ENCODE measurements at regions not wholly inside any gene's neighbourhood (a gene's known extent, or its start where the extent isn't known, plus 50 kb on each side); places are given as distances from the start of the nearest gene placed in this dataset.

DNA sequence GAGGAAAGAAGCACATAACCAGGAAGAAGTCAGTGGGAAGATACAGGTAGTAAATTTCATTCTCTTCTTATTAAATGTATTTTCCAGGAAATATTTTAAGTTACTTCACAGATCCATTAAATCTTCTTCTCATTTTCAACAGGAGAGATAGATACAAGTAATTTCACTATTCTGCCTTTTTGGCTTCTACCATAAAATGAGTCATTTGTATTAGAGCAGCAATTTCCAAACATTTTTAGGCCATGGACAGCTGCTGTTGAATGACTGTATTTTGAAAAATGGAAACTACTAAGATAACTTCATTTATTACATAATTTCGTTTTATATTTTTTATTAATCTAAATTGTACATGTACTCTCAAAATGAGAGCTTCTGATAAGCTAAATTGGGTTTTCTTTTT is 809.6 kb upstream of the API5 start:
- Histone ChIP-seq H3K27me3 (ENCODE audit: control insufficient read depth, insufficient read depth, low read length) (no peaks in the 10 kb centered on the region), H3K9ac (ENCODE audit: low read length) (no peak overlapping the region), H3K4me1 (ENCODE audit: control insufficient read depth, low read depth, low read length) (no peaks in the 10 kb centered on the region), H3K36me3 (ENCODE audit: control insufficient read depth, low read depth, low read length) (no peaks in the 10 kb centered on the region), H3K4me3 (ENCODE audit: low read length) (no peak overlapping the region), H3K27ac (ENCODE audit: low read length) (no peak overlapping the region), H3K9me3 (ENCODE audit: control insufficient read depth, low read depth, low read length) (no peaks in the 10 kb centered on the region)

DNA sequence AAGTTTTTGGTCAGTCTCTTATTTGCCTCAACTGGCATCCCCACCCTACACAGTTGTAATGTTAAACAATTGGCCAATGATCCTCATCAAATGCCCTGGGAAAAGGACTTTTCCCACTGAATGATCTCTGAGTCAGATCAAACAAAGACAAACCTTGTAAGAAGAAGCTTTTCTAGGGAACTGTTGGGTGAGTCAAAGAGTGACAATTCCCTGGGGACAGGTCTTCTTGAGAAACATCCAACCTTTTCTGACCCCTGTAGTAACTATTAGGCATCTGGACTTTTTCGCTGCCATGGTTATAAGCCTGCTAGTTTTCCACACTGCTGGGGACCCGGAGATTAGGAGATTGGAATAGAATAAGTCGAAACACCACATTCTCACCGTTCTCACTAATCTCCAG is 789.8 kb upstream of the API5 start:
- Histone ChIP-seq H3K36me3 (ENCODE audit: control insufficient read depth, low read depth, low read length) (no peaks in the 10 kb centered on the region), H3K9ac (ENCODE audit: low read length) (no peak overlapping the region), H3K27me3 (ENCODE audit: control insufficient read depth, insufficient read depth, low read length) (no peaks in the 10 kb centered on the region), H3K4me3 (ENCODE audit: low read length) (no peak overlapping the region), H3K4me1 (ENCODE audit: control insufficient read depth, low read depth, low read length) (peaks cover 8% of the 10 kb centered on the region), H3K9me3 (ENCODE audit: control insufficient read depth, low read depth, low read length) (no peaks in the 10 kb centered on the region), H3K27ac (ENCODE audit: low read length) (no peak overlapping the region)

DNA sequence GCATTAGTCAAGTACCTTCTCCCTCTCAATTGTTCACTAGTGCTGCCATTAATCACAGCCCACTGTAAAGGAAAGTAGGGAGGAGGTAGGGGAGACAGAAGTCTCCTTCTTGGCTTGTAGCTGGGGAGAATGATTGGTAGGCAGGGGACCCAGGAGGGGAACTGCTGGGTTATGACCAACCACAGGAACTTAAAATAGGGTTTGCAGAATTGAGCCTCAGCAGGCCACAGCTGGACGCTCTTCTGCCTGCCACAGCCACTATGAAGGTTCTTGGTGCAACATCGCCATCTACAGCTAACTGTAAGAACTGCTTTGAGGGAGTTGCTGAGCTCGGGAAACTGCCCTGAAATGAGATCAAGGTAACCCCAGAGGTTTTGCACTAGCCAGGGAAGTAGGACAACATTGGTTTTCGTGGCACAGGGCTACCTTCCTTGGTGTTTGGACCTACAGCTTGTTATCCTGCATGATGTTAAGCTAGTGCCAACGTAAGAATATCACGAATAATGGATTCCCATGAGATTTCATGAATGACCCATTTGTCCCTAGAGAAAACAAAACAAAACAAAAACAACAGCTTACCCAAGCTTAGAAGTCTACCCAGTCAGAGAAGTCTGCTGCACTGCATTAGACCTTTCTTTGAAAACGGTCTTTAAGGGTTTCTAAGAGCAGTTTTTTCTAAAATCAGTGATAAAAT is 787.1 kb upstream of the API5 start:
- Histone ChIP-seq H3K36me3 (ENCODE audit: control insufficient read depth, low read depth, low read length) (no peaks in the 10 kb centered on the region), H3K4me1 (ENCODE audit: control insufficient read depth, low read depth, low read length) (peaks cover 12% of the 10 kb centered on the region), H3K9me3 (ENCODE audit: control insufficient read depth, low read depth, low read length) (no peaks in the 10 kb centered on the region), H3K9ac (ENCODE audit: low read length) (no peak overlapping the region), H3K4me3 (ENCODE audit: low read length) (no peak overlapping the region), H3K27me3 (ENCODE audit: control insufficient read depth, insufficient read depth, low read length) (no peaks in the 10 kb centered on the region), H3K27ac (ENCODE audit: low read length) (no peak overlapping the region)

DNA sequence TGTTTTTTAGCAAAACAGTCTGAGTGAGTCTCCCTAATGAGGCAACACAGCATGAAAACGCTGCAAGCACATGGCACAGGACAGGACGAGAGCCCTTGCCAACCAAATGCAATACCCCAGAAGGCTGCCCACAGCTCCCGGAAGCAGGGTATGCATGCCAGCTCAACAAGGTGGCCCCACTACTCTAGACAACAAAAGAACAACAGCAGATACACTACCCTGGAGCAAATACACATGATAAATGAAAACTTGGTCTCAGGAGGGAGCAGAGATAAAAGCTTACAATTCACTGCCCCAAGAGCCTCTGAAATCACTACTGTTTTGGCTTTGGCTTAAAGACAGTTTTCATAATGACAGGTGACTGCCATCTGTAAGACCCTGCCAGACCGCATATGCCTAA is 785.4 kb upstream of the API5 start:
- H3K4me3 ChIP-seq (ENCODE audit: low read length): no peak overlapping the region
- H3K9ac ChIP-seq (ENCODE audit: low read length): no peak overlapping the region
- H3K9me3 ChIP-seq (ENCODE audit: control insufficient read depth, low read depth, low read length): no peaks in the 10 kb centered on the region
- no peak overlapping the region for H3K27ac ChIP-seq (ENCODE audit: low read length)
- no peaks in the 10 kb centered on the region for H3K27me3 ChIP-seq (ENCODE audit: control insufficient read depth, insufficient read depth, low read length)
- peaks cover 12% of the 10 kb centered on the region for H3K4me1 ChIP-seq (ENCODE audit: control insufficient read depth, low read depth, low read length)
- no peaks in the 10 kb centered on the region for H3K36me3 ChIP-seq (ENCODE audit: control insufficient read depth, low read depth, low read length)

DNA sequence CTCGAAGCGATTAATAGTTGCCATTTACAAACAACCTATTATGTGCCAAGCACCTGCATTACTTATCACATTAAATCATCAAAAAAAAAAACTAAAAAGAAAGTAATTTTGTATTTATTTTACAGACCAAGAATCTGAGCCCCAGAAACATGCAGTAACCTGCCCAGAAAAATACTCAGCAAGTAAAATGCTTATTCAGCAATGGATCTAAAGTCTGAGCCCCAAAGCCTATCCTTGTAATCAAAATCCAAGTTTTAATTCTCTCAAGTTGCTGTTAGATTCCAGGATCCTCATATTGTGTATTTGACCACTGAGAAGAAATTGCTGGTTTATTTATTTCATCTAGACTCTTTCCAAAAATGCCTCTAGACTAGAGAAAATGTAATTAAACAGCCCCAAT is 783.3 kb upstream of the API5 start:
- H3K9ac ChIP-seq (ENCODE audit: low read length): no peak overlapping the region
- H3K27me3 ChIP-seq (ENCODE audit: control insufficient read depth, insufficient read depth, low read length): no peaks in the 10 kb centered on the region
- no peaks in the 10 kb centered on the region for H3K36me3 ChIP-seq (ENCODE audit: control insufficient read depth, low read depth, low read length)
- peaks cover 12% of the 10 kb centered on the region for H3K4me1 ChIP-seq (ENCODE audit: control insufficient read depth, low read depth, low read length)
- no peak overlapping the region for H3K4me3 ChIP-seq (ENCODE audit: low read length)
- no peak overlapping the region for H3K27ac ChIP-seq (ENCODE audit: low read length)
- H3K9me3 ChIP-seq (ENCODE audit: control insufficient read depth, low read depth, low read length): no peaks in the 10 kb centered on the region

DNA sequence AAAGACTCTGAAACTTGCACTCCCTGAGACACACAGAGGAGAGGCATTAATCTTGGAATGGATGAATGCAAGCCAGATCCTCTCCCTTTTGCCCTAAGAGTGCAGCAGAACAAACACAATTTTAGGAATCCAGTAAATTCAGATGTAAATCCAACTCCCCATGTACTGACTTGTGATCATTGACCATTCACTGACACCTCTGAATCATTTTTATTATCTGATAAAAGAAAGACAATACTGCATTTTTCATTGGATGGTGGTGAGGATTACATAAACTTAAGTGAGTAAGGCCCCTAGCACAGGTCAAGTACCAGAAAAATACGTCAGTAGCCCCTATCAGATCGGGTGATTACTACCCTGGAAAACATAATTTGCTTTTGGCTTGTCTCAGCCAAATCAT is 782.9 kb upstream of the API5 start:
- no peaks in the 10 kb centered on the region for H3K9me3 ChIP-seq (ENCODE audit: control insufficient read depth, low read depth, low read length)
- H3K36me3 ChIP-seq (ENCODE audit: control insufficient read depth, low read depth, low read length): no peaks in the 10 kb centered on the region
- H3K4me3 ChIP-seq (ENCODE audit: low read length): no peak overlapping the region
- H3K27me3 ChIP-seq (ENCODE audit: control insufficient read depth, insufficient read depth, low read length): no peaks in the 10 kb centered on the region
- peaks cover 11% of the 10 kb centered on the region for H3K4me1 ChIP-seq (ENCODE audit: control insufficient read depth, low read depth, low read length)
- H3K27ac ChIP-seq (ENCODE audit: low read length): no peak overlapping the region
- H3K9ac ChIP-seq (ENCODE audit: low read length): no peak overlapping the region

DNA sequence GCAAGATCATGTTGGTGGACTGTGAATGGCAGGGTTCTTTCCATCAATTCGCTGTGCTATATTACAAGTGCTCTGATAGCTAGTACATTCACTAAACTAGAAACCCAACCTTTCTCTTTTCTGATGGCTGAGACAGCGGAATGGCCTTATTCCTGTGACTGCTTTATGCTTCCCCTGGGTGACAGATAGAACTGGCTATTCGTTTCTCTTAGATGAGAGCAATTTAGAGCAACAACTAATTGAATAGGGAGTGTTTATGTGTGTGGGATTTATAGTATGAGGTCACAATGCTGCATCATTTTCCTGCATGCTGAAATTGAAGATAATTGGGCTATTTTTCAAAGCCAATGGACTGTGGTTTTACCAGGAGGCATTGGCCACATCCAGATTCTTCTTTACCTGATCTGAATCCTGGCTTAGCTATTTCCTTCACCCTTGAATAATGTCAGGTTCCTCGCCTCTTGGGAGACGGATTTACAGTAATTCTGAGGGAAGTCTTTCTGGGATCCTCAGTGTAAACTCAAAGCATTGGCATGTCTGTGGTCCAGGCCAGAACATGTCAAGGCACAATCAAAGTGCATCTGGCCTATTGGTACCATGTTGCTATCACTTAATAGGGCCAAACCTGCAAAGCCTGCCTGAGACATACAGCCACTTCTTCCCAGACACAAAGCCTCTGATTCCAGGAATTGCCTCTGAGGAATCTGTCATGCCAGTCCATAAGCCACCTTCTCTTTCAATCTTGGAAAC is 775.0 kb upstream of the API5 start:
- Histone ChIP-seq H3K9ac (ENCODE audit: low read length) (no peak overlapping the region), H3K36me3 (ENCODE audit: control insufficient read depth, low read depth, low read length) (no peaks in the 10 kb centered on the region), H3K27me3 (ENCODE audit: control insufficient read depth, insufficient read depth, low read length) (no peaks in the 10 kb centered on the region), H3K4me1 (ENCODE audit: control insufficient read depth, low read depth, low read length) (no peaks in the 10 kb centered on the region), H3K4me3 (ENCODE audit: low read length) (no peak overlapping the region), H3K9me3 (ENCODE audit: control insufficient read depth, low read depth, low read length) (no peaks in the 10 kb centered on the region), H3K27ac (ENCODE audit: low read length) (no peak overlapping the region)

DNA sequence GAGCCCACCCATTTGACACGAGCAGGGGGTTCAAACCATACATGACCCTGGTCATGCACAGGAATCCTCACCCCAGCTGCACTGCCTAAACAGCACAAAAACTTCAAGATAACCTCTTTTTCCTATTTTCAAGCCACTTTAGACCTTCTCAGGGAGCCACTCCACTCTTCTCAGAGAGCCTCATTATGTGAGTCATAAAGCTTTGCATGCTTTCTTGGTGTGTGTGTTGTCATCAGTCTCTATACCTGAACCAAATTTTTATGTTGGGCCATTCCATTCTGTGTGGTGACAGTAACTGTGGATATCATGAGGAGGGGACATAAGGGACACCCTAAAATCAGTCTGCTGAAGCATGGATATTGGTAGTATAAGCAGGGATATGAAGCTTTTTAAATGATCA is 769.5 kb upstream of the API5 start:
- H3K4me1 ChIP-seq (ENCODE audit: control insufficient read depth, low read depth, low read length): no peaks in the 10 kb centered on the region
- no peaks in the 10 kb centered on the region for H3K27me3 ChIP-seq (ENCODE audit: control insufficient read depth, insufficient read depth, low read length)
- no peak overlapping the region for H3K27ac ChIP-seq (ENCODE audit: low read length)
- no peaks in the 10 kb centered on the region for H3K36me3 ChIP-seq (ENCODE audit: control insufficient read depth, low read depth, low read length)
- H3K4me3 ChIP-seq (ENCODE audit: low read length): no peak overlapping the region
- H3K9ac ChIP-seq (ENCODE audit: low read length): no peak overlapping the region
- no peaks in the 10 kb centered on the region for H3K9me3 ChIP-seq (ENCODE audit: control insufficient read depth, low read depth, low read length)

DNA sequence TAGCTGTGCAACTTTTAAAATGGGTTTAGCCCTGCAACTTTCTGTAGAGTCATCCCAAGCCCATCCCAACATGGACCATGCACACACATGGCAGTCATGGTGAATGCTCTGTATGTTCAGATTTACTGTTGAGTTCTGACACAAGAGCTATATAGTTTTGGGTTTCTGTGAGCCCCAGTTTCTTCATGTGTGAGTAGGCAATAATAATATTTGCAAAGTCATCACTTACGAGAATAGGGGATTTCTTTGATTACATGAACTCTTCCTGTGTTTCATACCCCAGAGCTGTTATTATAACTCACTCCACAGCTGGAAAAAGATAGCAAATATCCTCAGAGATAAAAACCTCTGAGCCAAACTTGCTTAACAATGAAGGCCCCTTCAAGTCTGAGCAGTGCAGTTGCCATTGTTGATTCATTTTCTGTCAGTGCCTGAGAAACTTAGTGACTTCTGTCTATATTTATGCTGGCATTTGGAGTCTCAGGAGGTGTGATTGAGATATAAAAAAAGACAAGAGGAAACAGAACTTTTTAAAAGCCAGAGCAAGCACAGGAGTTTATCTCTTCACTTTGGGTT is 767.9 kb upstream of the API5 start:
- Histone ChIP-seq H3K4me1 (ENCODE audit: control insufficient read depth, low read depth, low read length) (no peaks in the 10 kb centered on the region), H3K36me3 (ENCODE audit: control insufficient read depth, low read depth, low read length) (no peaks in the 10 kb centered on the region), H3K27ac (ENCODE audit: low read length) (no peak overlapping the region), H3K4me3 (ENCODE audit: low read length) (no peak overlapping the region), H3K27me3 (ENCODE audit: control insufficient read depth, insufficient read depth, low read length) (no peaks in the 10 kb centered on the region), H3K9me3 (ENCODE audit: control insufficient read depth, low read depth, low read length) (no peaks in the 10 kb centered on the region), H3K9ac (ENCODE audit: low read length) (no peak overlapping the region)

DNA sequence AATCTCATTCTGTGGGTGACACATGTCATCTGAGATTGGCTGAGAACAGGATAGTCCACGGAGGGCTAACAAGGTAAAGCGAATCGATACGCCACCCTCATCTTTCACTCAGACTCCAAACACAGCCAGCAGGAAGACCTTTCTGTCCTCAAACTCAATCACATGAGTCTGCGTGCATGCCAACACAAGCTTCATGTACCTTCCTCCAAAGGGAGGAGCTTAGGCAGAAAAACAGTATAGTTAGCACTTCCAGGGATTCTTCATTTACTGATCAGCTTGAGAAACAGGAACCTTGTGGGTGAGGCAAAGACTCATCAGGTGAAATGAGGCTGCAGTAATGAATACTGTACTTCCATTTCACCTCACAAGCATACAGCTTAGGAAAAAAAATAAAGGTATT is 767.1 kb upstream of the API5 start:
- Histone ChIP-seq H3K4me3 (ENCODE audit: low read length) (no peak overlapping the region), H3K9ac (ENCODE audit: low read length) (no peak overlapping the region), H3K4me1 (ENCODE audit: control insufficient read depth, low read depth, low read length) (no peaks in the 10 kb centered on the region), H3K9me3 (ENCODE audit: control insufficient read depth, low read depth, low read length) (no peaks in the 10 kb centered on the region), H3K27ac (ENCODE audit: low read length) (no peak overlapping the region), H3K27me3 (ENCODE audit: control insufficient read depth, insufficient read depth, low read length) (no peaks in the 10 kb centered on the region), H3K36me3 (ENCODE audit: control insufficient read depth, low read depth, low read length) (no peaks in the 10 kb centered on the region)

DNA sequence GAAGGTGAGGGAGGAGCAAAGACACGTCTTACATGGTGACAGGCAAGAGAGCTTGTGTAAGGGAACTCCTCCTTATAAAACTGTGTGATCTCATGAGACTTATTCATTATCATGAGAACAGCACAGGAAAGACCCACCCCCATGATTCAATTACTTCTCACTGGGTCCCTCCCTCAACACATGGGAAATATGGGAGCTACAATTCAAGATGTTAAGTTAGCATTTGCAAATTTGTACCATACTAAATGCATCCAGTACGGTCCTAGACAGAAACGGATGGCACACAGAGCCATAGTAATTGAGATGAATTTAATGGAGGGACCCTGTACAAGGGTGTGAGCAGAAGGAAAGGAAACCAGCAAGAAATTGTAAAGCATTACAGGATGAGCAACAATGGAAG is 765.8 kb upstream of the API5 start:
- Histone ChIP-seq H3K4me3 (ENCODE audit: low read length) (no peak overlapping the region), H3K9me3 (ENCODE audit: control insufficient read depth, low read depth, low read length) (no peaks in the 10 kb centered on the region), H3K4me1 (ENCODE audit: control insufficient read depth, low read depth, low read length) (no peaks in the 10 kb centered on the region), H3K27me3 (ENCODE audit: control insufficient read depth, insufficient read depth, low read length) (no peaks in the 10 kb centered on the region), H3K36me3 (ENCODE audit: control insufficient read depth, low read depth, low read length) (no peaks in the 10 kb centered on the region), H3K27ac (ENCODE audit: low read length) (no peak overlapping the region), H3K9ac (ENCODE audit: low read length) (no peak overlapping the region)

DNA sequence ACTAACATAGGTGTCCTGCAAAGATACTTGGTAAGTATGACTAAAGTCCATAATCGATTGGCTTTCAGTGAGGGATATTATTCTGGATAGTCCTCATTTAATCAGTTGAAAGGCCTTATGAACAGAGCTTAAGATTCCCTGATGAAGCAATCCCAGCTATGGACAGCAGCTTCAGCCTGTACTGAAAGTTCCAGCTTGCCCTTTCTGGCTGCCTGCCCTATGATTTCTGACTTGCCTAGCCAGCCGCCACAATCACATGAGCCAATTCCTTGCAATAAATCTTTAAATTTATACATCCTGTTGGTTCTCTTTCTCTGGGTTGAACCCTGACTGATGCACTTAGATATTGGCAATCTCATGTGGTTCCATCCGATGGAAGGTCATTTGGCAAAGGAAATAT is 759.0 kb upstream of the API5 start:
- no peaks in the 10 kb centered on the region for H3K9me3 ChIP-seq (ENCODE audit: control insufficient read depth, low read depth, low read length)
- H3K4me1 ChIP-seq (ENCODE audit: control insufficient read depth, low read depth, low read length): no peaks in the 10 kb centered on the region
- H3K36me3 ChIP-seq (ENCODE audit: control insufficient read depth, low read depth, low read length): no peaks in the 10 kb centered on the region
- no peak overlapping the region for H3K4me3 ChIP-seq (ENCODE audit: low read length)
- H3K27me3 ChIP-seq (ENCODE audit: control insufficient read depth, insufficient read depth, low read length): no peaks in the 10 kb centered on the region
- H3K9ac ChIP-seq (ENCODE audit: low read length): no peak overlapping the region
- no peak overlapping the region for H3K27ac ChIP-seq (ENCODE audit: low read length)
